K562 (cell line): ENCODE measurements at regions not wholly inside any gene's neighbourhood (a gene's known extent, or its start where the extent isn't known, plus 50 kb on each side); places are given as distances from the start of the nearest gene placed in this dataset.

Experiments
- EZH2 ChIP-seq: IDR thresholded peaks from 2 replicates; pipeline ENCODE4 v1.6.1; 2012; ENCODE audit warnings: low read depth, mild to moderate bottlenecking, inconsistent platforms, low read length, borderline replicate concordance
- PHF8 ChIP-seq: fragments of 200-600 bp; sonication (generic); IDR thresholded peaks from 2 replicates; pipeline ENCODE4 v1.6.1; 2012; ENCODE audit warnings: mixed run types, mild to moderate bottlenecking, inconsistent platforms, low read length, moderate library complexity, borderline replicate concordance
- RCOR1 ChIP-seq, 2 experiments: IDR thresholded peaks; 2 replicates each; pipeline ENCODE4 v1.6.1; 2012; ENCODE audit warnings: low read depth in 2 of 2, low read length in 2 of 2, borderline replicate concordance in 1 of 2, improper control_type of control experiment in 1 of 2
- SMARCB1 ChIP-seq: IDR thresholded peaks from 2 replicates; pipeline ENCODE4 v1.6.1; 2011; ENCODE audit warnings: improper control_type of control experiment, low read depth; ENCODE audit not compliant: insufficient read length
- ZBED1 ChIP-seq: IDR thresholded peaks from 2 replicates; pipeline ENCODE4 v1.6.1; 2014
- ZBTB1 ChIP-seq: sonication (generic); formaldehyde crosslinking; IDR thresholded peaks from 2 replicates; pipeline ENCODE4 v1.8.1; 2023; ENCODE audit warnings: missing genetic modification reagents, low read depth, mild to moderate bottlenecking, borderline replicate concordance
- TF ChIP-seq, protein P1 (sequence below): fragments of 450-650 bp; formaldehyde crosslinking; IDR thresholded peaks from 2 replicates; pipeline ENCODE4 v1.4.0; 2020; ENCODE audit warnings: mild to moderate bottlenecking, moderate library complexity

DNA sequence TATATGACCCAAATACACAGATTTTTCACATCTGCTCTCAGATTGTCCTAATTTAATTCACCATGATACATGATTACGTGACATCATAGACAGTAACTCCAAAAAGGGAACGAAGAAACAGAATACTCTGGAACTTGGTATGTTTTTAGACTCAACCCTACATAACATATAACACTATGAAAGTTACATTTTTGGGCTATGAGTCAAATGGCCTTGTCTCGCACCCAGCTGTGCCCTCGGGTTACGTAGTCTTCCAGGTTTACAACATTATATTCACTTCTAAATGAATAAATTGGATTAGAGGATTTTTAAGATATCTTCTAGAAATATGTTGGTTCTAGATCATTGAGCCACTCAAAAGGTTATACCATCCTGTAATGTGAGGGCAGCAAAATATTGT, 2089.6 kb upstream of the TENM3 start:
- TF ChIP-seq ZBED1 (no peak), EZH2 (no peak), PHF8 (no peak), ZBTB1 (CRISPR knock-in tag) (no peak), RCOR1 (IDR thresholded peaks at IDR 0.05; ENCODE audit: borderline replicate concordance in 1 of 2, low read depth in 2 of 2, low read length in 2 of 2) (no peak), SMARCB1 (no peak)
- TF ChIP-seq, protein P1, sequence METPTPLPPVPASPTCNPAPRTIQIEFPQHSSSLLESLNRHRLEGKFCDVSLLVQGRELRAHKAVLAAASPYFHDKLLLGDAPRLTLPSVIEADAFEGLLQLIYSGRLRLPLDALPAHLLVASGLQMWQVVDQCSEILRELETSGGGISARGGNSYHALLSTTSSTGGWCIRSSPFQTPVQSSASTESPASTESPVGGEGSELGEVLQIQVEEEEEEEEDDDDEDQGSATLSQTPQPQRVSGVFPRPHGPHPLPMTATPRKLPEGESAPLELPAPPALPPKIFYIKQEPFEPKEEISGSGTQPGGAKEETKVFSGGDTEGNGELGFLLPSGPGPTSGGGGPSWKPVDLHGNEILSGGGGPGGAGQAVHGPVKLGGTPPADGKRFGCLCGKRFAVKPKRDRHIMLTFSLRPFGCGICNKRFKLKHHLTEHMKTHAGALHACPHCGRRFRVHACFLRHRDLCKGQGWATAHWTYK (CRISPR knock-in tag): no peak
